ENCODE measurements at regions not wholly inside any gene's neighbourhood (a gene's known extent, or its start where the extent isn't known, plus 50 kb on each side); places are given as distances from the start of the nearest gene placed in this dataset.

- H3K4me3 ChIP-seq (ENCODE audit: low read depth in 2 of 2, low read length in 1 of 2) = no peak overlapping the region
- H3K27ac ChIP-seq (ENCODE audit: low read depth in 2 of 2, low read length in 1 of 2) = no peak overlapping the region
- no peak for TF ChIP-seq JUND (IDR thresholded peaks at IDR 0.05)
- no peak for DNase-seq
- no peaks in the 10 kb centered on the region for H3K79me2 ChIP-seq (ENCODE audit: insufficient read depth)
- no peaks in the 10 kb centered on the region for H3K27me3 ChIP-seq (ENCODE audit: insufficient read depth)
- no peak overlapping the region for H2AFZ ChIP-seq (ENCODE audit: low read depth)
- ChIA-PET CTCF (no interaction called here), POLR2A (no interaction called here)
- H3K9ac ChIP-seq = no peak overlapping the region
- no peaks in the 10 kb centered on the region for H3F3A ChIP-seq (replicated peaks; ENCODE audit: insufficient read depth)
- no peaks in the 10 kb centered on the region for H3K9me2 ChIP-seq
- no peaks in the 10 kb centered on the region; a peak in 1 of 4 replicates for H3K4me1 ChIP-seq (ENCODE audit: control insufficient read depth in 1 of 2, insufficient read depth in 2 of 2, low read depth in 1 of 2, low read length in 1 of 2)
- no peaks in the 10 kb centered on the region for H4K20me1 ChIP-seq (ENCODE audit: insufficient read depth)
- no peak overlapping the region for H3K4me2 ChIP-seq
- 49% methylated on average over 4 of the region's 4 CpGs for whole genome bisulfite sequencing (ENCODE audit: low lambda C conversion rate)
- H3K36me3 ChIP-seq (replicated peaks in 1 of 2; ENCODE audit: control insufficient read depth in 1 of 2, insufficient read depth in 2 of 2, low read length in 1 of 2) = no peaks in the 10 kb centered on the region
- no peaks in the 10 kb centered on the region for H3K9me3 ChIP-seq
Measured at GRCh38 chr13:67791047-67791446, 560.9 kb upstream of the PCDH9 start.

- Histone ChIP-seq H3K27me3 (ENCODE audit: insufficient read depth) (no peaks in the 10 kb centered on the region), H3K9me3 (no peaks in the 10 kb centered on the region), H3K9me2 (no peaks in the 10 kb centered on the region), H3K9ac (no peak overlapping the region), H3K4me3 (ENCODE audit: low read depth in 2 of 2, low read length in 1 of 2) (no peak overlapping the region), H3K79me2 (ENCODE audit: insufficient read depth) (no peaks in the 10 kb centered on the region), H3K27ac (ENCODE audit: low read depth in 2 of 2, low read length in 1 of 2) (no peak overlapping the region), H4K20me1 (ENCODE audit: insufficient read depth) (no peaks in the 10 kb centered on the region), H2AFZ (ENCODE audit: low read depth) (no peak overlapping the region), H3F3A (replicated peaks; ENCODE audit: insufficient read depth) (no peaks in the 10 kb centered on the region), H3K36me3 (replicated peaks in 1 of 2; ENCODE audit: control insufficient read depth in 1 of 2, insufficient read depth in 2 of 2, low read length in 1 of 2) (no peaks in the 10 kb centered on the region), H3K4me2 (no peak overlapping the region), H3K4me1 (ENCODE audit: control insufficient read depth in 1 of 2, insufficient read depth in 2 of 2, low read depth in 1 of 2, low read length in 1 of 2) (peaks cover 0 to 3% of the 10 kb centered on the region in 2 experiments; a peak in 2 of 4 replicates)
- DNase-seq = no peak
- 28% methylated on average over 3 of the region's 3 CpGs for WGBS (ENCODE audit: low lambda C conversion rate)
- TF ChIP-seq SMC3 (IDR thresholded peaks at IDR 0.05; ENCODE audit: low read depth, low read length) (no peak), TCF12 (IDR thresholded peaks at IDR 0.05) (no peak), USF1 (IDR thresholded peaks at IDR 0.05; ENCODE audit: borderline replicate concordance, low read depth) (no peak), MXI1 (IDR thresholded peaks at IDR 0.05; ENCODE audit: low read depth, low read length) (no peak)
- ChIA-PET POLR2A (no interaction called here), CTCF (no interaction called here)
Measured at GRCh38 chr13:67776151-67776550, 546.0 kb upstream of the PCDH9 start.

- DNase-seq = no peak
- H3F3A ChIP-seq (replicated peaks; ENCODE audit: insufficient read depth) = no peaks in the 10 kb centered on the region
- no peak overlapping the region for H3K9ac ChIP-seq
- H3K4me2 ChIP-seq = no peak overlapping the region
- H3K27me3 ChIP-seq (ENCODE audit: insufficient read depth) = no peaks in the 10 kb centered on the region
- H3K27ac ChIP-seq (ENCODE audit: low read depth in 2 of 2, low read length in 1 of 2) = no peak overlapping the region
- no peaks in the 10 kb centered on the region for H3K9me3 ChIP-seq
- no peaks in the 10 kb centered on the region for H3K79me2 ChIP-seq (ENCODE audit: insufficient read depth)
- H2AFZ ChIP-seq (ENCODE audit: low read depth) = no peak overlapping the region
- peaks cover 0 to 3% of the 10 kb centered on the region in 2 experiments; a peak in 2 of 4 replicates for H3K4me1 ChIP-seq (ENCODE audit: control insufficient read depth in 1 of 2, insufficient read depth in 2 of 2, low read depth in 1 of 2, low read length in 1 of 2)
- H3K4me3 ChIP-seq (ENCODE audit: low read depth in 2 of 2, low read length in 1 of 2) = no peak overlapping the region
- no peaks in the 10 kb centered on the region for H3K9me2 ChIP-seq
- H3K36me3 ChIP-seq (replicated peaks in 1 of 2; ENCODE audit: control insufficient read depth in 1 of 2, insufficient read depth in 2 of 2, low read length in 1 of 2) = no peaks in the 10 kb centered on the region
- CTCF ChIA-PET = interaction anchor here (1.0 kb wide), 1 partner anchor 91 kb away, joined by 3 read pairs; no protein-coding TSS in a partner anchor
- TF ChIP-seq FOXJ3 (CRISPR knock-in tag; IDR thresholded peaks at IDR 0.05) (no peak), CHD2 (IDR thresholded peaks at IDR 0.05; ENCODE audit: low read length, partially characterized antibody) (no peak), ZBTB33 (IDR thresholded peaks at IDR 0.05; ENCODE audit: borderline replicate concordance, low read depth) (no peak), FOSL2 (IDR thresholded peaks at IDR 0.05; ENCODE audit: borderline replicate concordance, low read depth) (no peak), ELF1 (IDR thresholded peaks at IDR 0.05) (no peak), MAX (IDR thresholded peaks at IDR 0.05; ENCODE audit: low read depth) (no peak), MXI1 (IDR thresholded peaks at IDR 0.05; ENCODE audit: low read depth, low read length) (no peak), REST (IDR thresholded peaks at IDR 0.05; ENCODE audit: low read depth, low read length) (no peak), RFX5 (IDR thresholded peaks at IDR 0.05; ENCODE audit: low read length) (no peak), TAF1 (IDR thresholded peaks at IDR 0.05; ENCODE audit: borderline replicate concordance, low read depth, low read length) (no peak), GABPA (IDR thresholded peaks at IDR 0.05; ENCODE audit: low read depth) (no peak), JUND (IDR thresholded peaks at IDR 0.05) (no peak), MEF2A (IDR thresholded peaks at IDR 0.05; ENCODE audit: borderline replicate concordance, low read depth) (no peak), POLR2AphosphoS5 (IDR thresholded peaks at IDR 0.05; ENCODE audit: low read depth, low read length) (no peak), RXRA (IDR thresholded peaks at IDR 0.05; ENCODE audit: borderline replicate concordance, low read depth) (no peak)
- POLR2A ChIA-PET = no interaction called here
- H4K20me1 ChIP-seq (ENCODE audit: insufficient read depth) = no peaks in the 10 kb centered on the region
Measured at GRCh38 chr13:67775359-67775758, 545.2 kb upstream of the PCDH9 start.

All from SK-N-SH (cell line).